ENCODE measurements at regions not wholly inside any gene's neighbourhood (a gene's known extent, or its start where the extent isn't known, plus 50 kb on each side); places are given as distances from the start of the nearest gene placed in this dataset.
A peak's percentile ranks its signal among the peaks of the same experiment; 100 is the strongest.

DNA sequence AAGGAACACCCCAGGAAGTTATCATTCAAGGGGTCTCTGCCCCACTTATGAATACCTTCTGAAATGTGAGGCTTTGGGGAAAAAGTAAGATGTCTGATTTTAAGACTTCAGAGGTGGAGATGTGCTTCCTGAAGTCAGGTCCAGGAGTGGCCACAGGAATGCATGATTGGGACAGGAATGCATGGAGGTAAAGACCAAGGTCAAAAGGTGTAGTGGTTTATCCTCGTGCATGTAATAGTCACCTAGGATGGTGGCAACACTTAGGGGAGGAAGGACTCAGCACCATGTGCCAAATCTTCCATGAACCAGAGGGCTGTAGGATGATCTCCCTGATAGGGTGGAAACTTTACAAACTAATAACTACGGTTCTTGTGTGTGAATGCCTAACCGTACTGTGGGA is 217.3 kb downstream of the C12orf75 start:
- no peak for DNase-seq (ENCODE audit: low read depth in 2 of 2)
- TF ChIP-seq CTCF (IDR thresholded peaks at IDR 0.05; ENCODE audit: low read depth, low read length), result no peak

GRCh38 chr12:105548626-105549025 is 218.1 kb downstream of the C12orf75 start:
- DNase-seq (ENCODE audit: low read depth in 2 of 2), result no peak
- no peak for TF ChIP-seq CTCF (IDR thresholded peaks at IDR 0.05; ENCODE audit: low read depth, low read length)
- no peak overlapping the region for H3K4me3 ChIP-seq (replicated peaks in 1 of 2; ENCODE audit: low read depth in 2 of 2, low read length in 2 of 2)

More for the DNA sequence above, 217.3 kb downstream of the C12orf75 start:
- H3K4me3 ChIP-seq (replicated peaks in 1 of 2; ENCODE audit: low read depth in 2 of 2, low read length in 2 of 2), result no peak overlapping the region

- DNase-seq (ENCODE audit: low read depth in 2 of 2), result no peak
- no peak overlapping the region for H3K4me3 ChIP-seq (replicated peaks in 1 of 2; ENCODE audit: low read depth in 2 of 2, low read length in 2 of 2)
- no peak for TF ChIP-seq CTCF (IDR thresholded peaks at IDR 0.05; ENCODE audit: low read depth, low read length)
Measured at GRCh38 chr12:105552056-105552455, 221.6 kb downstream of the C12orf75 start.

- no peak overlapping the region for H3K4me3 ChIP-seq (replicated peaks in 1 of 2; ENCODE audit: low read depth in 2 of 2, low read length in 2 of 2)
- DNase-seq (ENCODE audit: low read depth in 2 of 2), result no peak
- TF ChIP-seq CTCF (IDR thresholded peaks at IDR 0.05; ENCODE audit: low read depth, low read length), result no peak
Measured at GRCh38 chr12:105554223-105554678, 223.8 kb downstream of the C12orf75 start.

- no peak for DNase-seq (ENCODE audit: low read depth in 2 of 2)
- no peak overlapping the region for H3K4me3 ChIP-seq (replicated peaks in 1 of 2; ENCODE audit: low read depth in 2 of 2, low read length in 2 of 2)
- TF ChIP-seq CTCF (IDR thresholded peaks at IDR 0.05; ENCODE audit: low read depth, low read length), result no peak
Measured at GRCh38 chr12:105554856-105555255, 224.4 kb downstream of the C12orf75 start.

- peak in 1 of 2 donors; percentile 15 for DNase-seq (ENCODE audit: low read depth in 2 of 2)
- no peak for TF ChIP-seq CTCF (IDR thresholded peaks at IDR 0.05; ENCODE audit: low read depth, low read length)
- no peak overlapping the region for H3K4me3 ChIP-seq (replicated peaks in 1 of 2; ENCODE audit: low read depth in 2 of 2, low read length in 2 of 2)
Measured at GRCh38 chr12:105555556-105556295, 225.2 kb downstream of the C12orf75 start.

GRCh38 chr12:105559310-105559709 is 228.8 kb downstream of the C12orf75 start:
- no peak overlapping the region for H3K4me3 ChIP-seq (replicated peaks in 1 of 2; ENCODE audit: low read depth in 2 of 2, low read length in 2 of 2)
- no peak for TF ChIP-seq CTCF (IDR thresholded peaks at IDR 0.05; ENCODE audit: low read depth, low read length)
- no peak for DNase-seq (ENCODE audit: low read depth in 2 of 2)
